GM23248 (cell line): ENCODE measurements at regions not wholly inside any gene's neighbourhood (a gene's known extent, or its start where the extent isn't known, plus 50 kb on each side); places are given as distances from the start of the nearest gene placed in this dataset.

Source experiments
- EZH2 ChIP-seq: fragments of 200-600 bp; sonication (generic); IDR thresholded peaks from 2 replicates; pipeline ENCODE4 v1.6.1; 2018; ENCODE audit warnings: antibody characterized with exemption, mild to moderate bottlenecking; ENCODE audit not compliant: insufficient read depth, poor library complexity, severe bottlenecking
- EZH2phosphoT487 ChIP-seq: fragments of 200-600 bp; sonication (generic); IDR thresholded peaks from 2 replicates; pipeline ENCODE4 v1.6.1; 2018; ENCODE audit warnings: antibody characterized with exemption, moderate library complexity, mild to moderate bottlenecking, low read depth; ENCODE audit not compliant: insufficient read depth

GRCh38 chr2:217086718-217087117 is 226.9 kb upstream of the TNP1 start:
- TF ChIP-seq EZH2 (no peak), EZH2phosphoT487 (no peak)
